Endothelial cell of umbilical vein (primary cell): ENCODE measurements at regions not wholly inside any gene's neighbourhood (a gene's known extent, or its start where the extent isn't known, plus 50 kb on each side); places are given as distances from the start of the nearest gene placed in this dataset.

Source experiments
- BruUV-seq: library from RNA; stranded (reverse); fragments of 400-500 nt; replicated peaks from 2 replicates; lab custom pipeline; 2021; lab: Mats Ljungman, UMichigan
- CTCF ChIA-PET: fragments of 300-600, 350-600 bp; sonication (Branson Sonifier 250); formaldehyde crosslinking; loops from one replicate; lab custom pipeline; 2021; ENCODE audit warnings: antibody characterized with exemption, inconsistent platforms; lab: Charles Lee
- POLR2A ChIA-PET: fragments of 300-600, 350-600 bp; sonication (Branson Sonifier 250); formaldehyde crosslinking; loops from one replicate; lab custom pipeline; 2021; ENCODE audit warnings: antibody characterized with exemption, inconsistent platforms; lab: Charles Lee
- DNase-seq: peaks from one replicate; pipeline ENCODE4 v3.0.0-alpha.2; 2011; ENCODE audit warnings: low read depth, low spot score
- FAIRE-seq: peaks from 2 replicates; lab custom pipeline; 2011; peaks lifted over from hg19 to GRCh38; lab: Jason Lieb, UNC
- H2AFZ ChIP-seq: 2 replicates; pipeline ENCODE4 v1.6.0; 2012; ENCODE audit warnings: low read depth, low read length, control low read depth, inconsistent platforms
- H3K27ac ChIP-seq: 2 replicates; pipeline ENCODE4 v1.5.1; 2011; ENCODE audit warnings: low read depth, mild to moderate bottlenecking, control low read depth, low read length, moderate library complexity; ENCODE audit not compliant: insufficient read depth
- H3K27me3 ChIP-seq, 2 experiments: 2 replicates each; pipeline versions ENCODE4 v1.6.0 to v1.6.1; 2011; ENCODE audit warnings: low read length in 2 of 2, mixed read lengths in 1 of 2; ENCODE audit not compliant: control insufficient read depth in 2 of 2, insufficient read depth in 2 of 2
- H3K36me3 ChIP-seq, 2 experiments: 2 replicates in 1 of 2; 3 replicates in 1 of 2; pipeline ENCODE4 v1.5.1; 2011; ENCODE audit warnings: low read length in 2 of 2, mild to moderate bottlenecking in 1 of 2, moderate library complexity in 1 of 2; ENCODE audit not compliant: control insufficient read depth in 2 of 2, insufficient read depth in 2 of 2; ENCODE audit errors: extremely low read depth in 1 of 2
- H3K4me1 ChIP-seq: 3 replicates; pipeline ENCODE4 v1.5.1; 2011; ENCODE audit warnings: mild to moderate bottlenecking, low read length; ENCODE audit not compliant: control insufficient read depth, insufficient read depth; ENCODE audit errors: extremely low read depth
- H3K4me2 ChIP-seq: 2 replicates; pipeline ENCODE4 v1.6.1; 2011; ENCODE audit warnings: low read length, control low read depth, mixed read lengths; ENCODE audit not compliant: insufficient read depth
- H3K4me3 ChIP-seq, 3 experiments: fragments of 200-600 bp in 1 of 3; sonication (generic), shearing (Covaris generic) in 1 of 3; replicated peaks in 1 of 3; 2 replicates each; pipeline ENCODE4 v1.5.1; 2011 to 2016; ENCODE audit warnings: control low read depth in 3 of 3, low read length in 3 of 3, mild to moderate bottlenecking in 2 of 3, inconsistent platforms in 1 of 3, low read depth in 1 of 3, moderate library complexity in 1 of 3; ENCODE audit not compliant: insufficient read depth in 1 of 3
- H3K79me2 ChIP-seq: 2 replicates; pipeline ENCODE4 v1.6.0; 2012; ENCODE audit warnings: low read length, inconsistent platforms; ENCODE audit not compliant: control insufficient read depth, insufficient read depth
- H3K9ac ChIP-seq: replicated peaks from 2 replicates; pipeline ENCODE3; 2011; ENCODE audit warnings: low read length, control low read depth; ENCODE audit not compliant: insufficient read depth; ENCODE audit errors: extremely low read depth
- H3K9me1 ChIP-seq: replicated peaks from 3 replicates; pipeline ENCODE4 v1.6.0; 2011; ENCODE audit warnings: mild to moderate bottlenecking, low read length; ENCODE audit not compliant: control insufficient read depth, insufficient read depth; ENCODE audit errors: extremely low read depth
- H3K9me3 ChIP-seq: replicated peaks from 2 replicates; pipeline ENCODE4 v1.5.1; 2012; ENCODE audit warnings: low read length, inconsistent platforms; ENCODE audit not compliant: control insufficient read depth, insufficient read depth
- H4K20me1 ChIP-seq: replicated peaks from 2 replicates; pipeline ENCODE3; 2011; ENCODE audit warnings: mild to moderate bottlenecking, low read length; ENCODE audit not compliant: control insufficient read depth, insufficient read depth; ENCODE audit errors: extremely low read depth
- EZH2 ChIP-seq: IDR thresholded peaks from 2 replicates; pipeline ENCODE4 v1.6.1; 2012; ENCODE audit warnings: borderline replicate concordance, low read depth, mild to moderate bottlenecking, moderate library complexity, low read length, inconsistent platforms; ENCODE audit not compliant: severe bottlenecking
- FOS ChIP-seq: IDR thresholded peaks from 2 replicates; pipeline ENCODE4 v1.6.1; 2011; ENCODE audit warnings: mild to moderate bottlenecking, low read length, moderate library complexity, borderline replicate concordance; ENCODE audit not compliant: insufficient read depth
- GATA2 ChIP-seq: IDR thresholded peaks from 2 replicates; pipeline ENCODE4 v1.7.0; 2011; ENCODE audit warnings: low read depth, mild to moderate bottlenecking, moderate library complexity, mixed read lengths, low read length; ENCODE audit not compliant: insufficient read length, insufficient read depth
- JUN ChIP-seq: IDR thresholded peaks from 2 replicates; pipeline ENCODE4 v1.6.1; 2011; ENCODE audit warnings: borderline replicate concordance, low read depth; ENCODE audit not compliant: insufficient read length, insufficient read depth
- MYC ChIP-seq: IDR thresholded peaks from one replicate; pipeline ENCODE4 v1.6.1; 2011; ENCODE audit warnings: mild to moderate bottlenecking, low read depth, low read length
- POLR2A ChIP-seq: IDR thresholded peaks from 2 replicates; pipeline ENCODE4 v1.6.1; 2012; ENCODE audit warnings: low read depth, mild to moderate bottlenecking, control low read depth, low read length
- POLR2AphosphoS5 ChIP-seq: IDR thresholded peaks from 2 replicates; pipeline ENCODE4 v1.6.1; 2012; ENCODE audit warnings: low read depth, mild to moderate bottlenecking, control low read depth, low read length, moderate library complexity; ENCODE audit not compliant: insufficient read depth
- dilution Hi-C: fragments of 300-500 bp; cut with MboI; formaldehyde crosslinking; loops from one replicate; pipeline ENCODE4 v1.15.0; 2019; ENCODE audit warnings: low sequenced_read_pairs; ENCODE audit not compliant: extremely low pct_ligation_motif_present
- intact Hi-C: fragments of 100-400 bp; cut with micrococcal nuclease; formaldehyde crosslinking; loops from one replicate; pipeline ENCODE4 v1.10.0; 2022
- TF ChIP-seq, protein P1 (sequence below): IDR thresholded peaks from 2 replicates; pipeline ENCODE4 v1.6.1; 2011; ENCODE audit not compliant: insufficient read depth, insufficient read length
- TF ChIP-seq, protein P2 (sequence below), 2 donors: IDR thresholded peaks; 1 replicate in 1 of 2; 2 replicates in 1 of 2; pipeline ENCODE4 v1.5.1; 2011; ENCODE audit warnings: low read length in 2 of 2, mild to moderate bottlenecking in 2 of 2, moderate library complexity in 2 of 2, control low read depth in 1 of 2, inconsistent platforms in 1 of 2, low read depth in 1 of 2; ENCODE audit not compliant: insufficient read depth in 1 of 2; ENCODE audit errors: extremely low read depth in 1 of 2

DNA sequence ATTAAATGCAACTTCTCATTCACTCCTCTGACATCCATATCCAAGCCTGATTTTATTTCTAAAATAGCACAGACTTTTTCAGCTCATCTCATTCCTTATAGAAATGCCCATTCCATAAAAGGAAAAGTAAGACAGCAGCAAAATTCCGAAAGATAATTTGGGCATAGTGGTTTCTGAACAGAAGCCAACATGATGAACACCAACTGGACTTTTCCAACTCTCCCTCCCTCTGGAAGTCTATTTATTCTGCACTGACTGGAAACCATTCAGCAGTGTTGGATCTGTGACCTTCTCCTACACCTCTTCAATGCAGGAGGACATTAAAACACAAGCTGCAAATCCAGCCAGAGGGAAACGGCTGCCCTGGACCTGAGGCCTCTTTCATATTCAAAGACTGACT, 306.2 kb upstream of the NT5E start:
- no peak for DNase-seq
- Histone ChIP-seq H3K9ac (no peak overlapping the region), H4K20me1 (no peaks in the 10 kb centered on the region), H3K36me3 (no peaks in the 10 kb centered on the region), H3K79me2 (no peaks in the 10 kb centered on the region), H3K4me2 (no peak overlapping the region), H3K9me3 (no peaks in the 10 kb centered on the region), H3K4me1 (no peaks in the 10 kb centered on the region), H3K9me1 (no peaks in the 10 kb centered on the region), H2AFZ (no peak overlapping the region), H3K27ac (no peak overlapping the region), H3K4me3 (no peak overlapping the region), H3K27me3 (peaks cover 3 to 6% of the 10 kb centered on the region in 2 experiments)
- dilution Hi-C loops, result no loop called here
- FAIRE-seq, result no peak
- POLR2A ChIA-PET, result no interaction called here
- CTCF ChIA-PET, result no interaction called here
- no peak for TF ChIP-seq JUN
- no peak for TF ChIP-seq GATA2
- TF ChIP-seq, protein P1, sequence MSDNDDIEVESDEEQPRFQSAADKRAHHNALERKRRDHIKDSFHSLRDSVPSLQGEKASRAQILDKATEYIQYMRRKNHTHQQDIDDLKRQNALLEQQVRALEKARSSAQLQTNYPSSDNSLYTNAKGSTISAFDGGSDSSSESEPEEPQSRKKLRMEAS, result no peak
- no peak for TF ChIP-seq MYC
- no peak for TF ChIP-seq EZH2
- TF ChIP-seq, protein P2, sequence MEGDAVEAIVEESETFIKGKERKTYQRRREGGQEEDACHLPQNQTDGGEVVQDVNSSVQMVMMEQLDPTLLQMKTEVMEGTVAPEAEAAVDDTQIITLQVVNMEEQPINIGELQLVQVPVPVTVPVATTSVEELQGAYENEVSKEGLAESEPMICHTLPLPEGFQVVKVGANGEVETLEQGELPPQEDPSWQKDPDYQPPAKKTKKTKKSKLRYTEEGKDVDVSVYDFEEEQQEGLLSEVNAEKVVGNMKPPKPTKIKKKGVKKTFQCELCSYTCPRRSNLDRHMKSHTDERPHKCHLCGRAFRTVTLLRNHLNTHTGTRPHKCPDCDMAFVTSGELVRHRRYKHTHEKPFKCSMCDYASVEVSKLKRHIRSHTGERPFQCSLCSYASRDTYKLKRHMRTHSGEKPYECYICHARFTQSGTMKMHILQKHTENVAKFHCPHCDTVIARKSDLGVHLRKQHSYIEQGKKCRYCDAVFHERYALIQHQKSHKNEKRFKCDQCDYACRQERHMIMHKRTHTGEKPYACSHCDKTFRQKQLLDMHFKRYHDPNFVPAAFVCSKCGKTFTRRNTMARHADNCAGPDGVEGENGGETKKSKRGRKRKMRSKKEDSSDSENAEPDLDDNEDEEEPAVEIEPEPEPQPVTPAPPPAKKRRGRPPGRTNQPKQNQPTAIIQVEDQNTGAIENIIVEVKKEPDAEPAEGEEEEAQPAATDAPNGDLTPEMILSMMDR (IDR thresholded peaks at IDR 0.05; ENCODE audit: extremely low read depth in 1 of 2, insufficient read depth in 1 of 2, low read depth in 1 of 2, low read length in 2 of 2), result no peak
- TF ChIP-seq POLR2AphosphoS5, result no peak
- TF ChIP-seq FOS, result no peak
- TF ChIP-seq POLR2A, result no peak
- no TSS peak for BruUV-seq
- intact Hi-C loops, result no loop called here
